RCC 7860 (cell line): ENCODE measurements at regions not wholly inside any gene's neighbourhood (a gene's known extent, or its start where the extent isn't known, plus 50 kb on each side); places are given as distances from the start of the nearest gene placed in this dataset.
A peak's percentile ranks its signal among the peaks of the same experiment; 100 is the strongest.

Experiments
- DNase-seq: peaks from one replicate; pipeline ENCODE4 v3.0.0-alpha.2; 2015; ENCODE audit warnings: low spot score
- FAIRE-seq: peaks from 2 replicates; lab custom pipeline; 2012; peaks lifted over from hg19 to GRCh38; lab: Jason Lieb, UNC

DNA sequence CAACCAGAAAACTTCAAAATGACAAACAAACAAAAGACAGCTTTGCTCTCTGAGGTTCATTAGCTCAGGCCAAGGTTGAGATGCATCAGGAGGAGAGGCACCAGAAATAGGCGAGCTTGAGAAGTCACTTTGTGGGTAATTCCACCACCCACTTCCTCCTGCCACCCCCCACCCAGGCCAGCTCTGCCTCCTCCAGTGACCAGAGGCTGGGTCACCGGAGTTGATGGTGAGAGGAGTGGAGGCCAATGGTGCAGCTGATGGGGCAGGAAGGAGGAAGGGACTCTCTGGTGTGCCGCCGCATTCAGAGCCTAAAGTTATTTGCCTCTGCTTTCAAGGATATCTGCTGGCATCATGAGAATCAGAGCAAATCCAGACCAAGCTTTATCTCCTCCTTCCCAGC, 73.8 kb upstream of the ASTN2 start:
- no peak for DNase-seq
- no peak for FAIRE-seq

GRCh38 chr9:117487555-117488175, 72.8 kb upstream of the ASTN2 start:
- FAIRE-seq: no peak
- peak; percentile 32 for DNase-seq

DNA sequence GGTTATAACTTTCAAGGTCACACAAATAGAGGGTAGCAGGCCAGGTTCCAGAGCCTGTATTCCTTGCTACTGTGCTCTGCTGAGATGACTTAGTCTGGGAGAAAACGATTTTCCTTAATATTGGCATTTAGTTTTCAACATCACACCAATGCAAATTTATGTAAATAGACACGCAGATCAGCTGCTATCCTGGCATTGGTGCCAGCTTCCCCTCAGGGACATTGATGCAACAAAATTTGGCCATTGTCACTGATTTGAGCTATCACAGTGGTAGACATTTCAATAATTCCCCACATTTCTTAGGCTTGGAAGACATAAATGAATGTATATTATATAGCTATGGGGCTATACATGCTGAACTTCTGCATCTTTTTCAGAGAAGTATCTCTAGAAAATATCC, 71.6 kb upstream of the ASTN2 start:
- FAIRE-seq (no peak), DNase-seq (no peak)

- no peak for DNase-seq
- no peak for FAIRE-seq
These were observed 70.3 kb upstream of the ASTN2 start for GRCh38 chr9:117485176-117485575.

- no peak for FAIRE-seq
These were observed 65.9 kb upstream of the ASTN2 start for GRCh38 chr9:117480729-117481128.

DNA sequence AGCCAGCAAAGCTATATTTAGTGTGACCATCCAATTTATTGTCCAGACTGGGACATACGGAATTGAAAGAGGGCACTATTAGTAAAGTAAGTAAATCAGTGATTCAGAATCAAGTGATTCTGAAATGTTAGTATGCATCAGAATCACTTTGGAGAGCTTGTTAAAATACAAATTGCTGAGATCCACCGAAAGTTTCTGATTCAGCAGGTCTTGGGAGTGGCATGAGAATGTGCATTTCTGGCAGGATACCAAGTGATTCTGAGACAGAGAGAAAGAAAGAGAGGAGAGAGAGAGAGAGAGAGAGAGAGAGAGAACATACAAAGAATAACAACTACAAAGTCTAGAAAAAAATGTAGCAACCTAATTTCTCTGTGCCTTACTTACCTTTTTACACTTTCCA, 65.4 kb upstream of the ASTN2 start:
- no peak for FAIRE-seq
- no peak for DNase-seq

More at GRCh38 chr9:117480729-117481128, 65.9 kb upstream of the ASTN2 start:
- DNase-seq: no peak

- FAIRE-seq: no peak
- no peak for DNase-seq
These were observed 58.4 kb upstream of the ASTN2 start for GRCh38 chr9:117473293-117473692.

- FAIRE-seq (no peak), DNase-seq (no peak)
These were observed 56.0 kb upstream of the ASTN2 start for GRCh38 chr9:117470902-117471301.

- no peak for FAIRE-seq
- DNase-seq: no peak
These were observed 55.6 kb upstream of the ASTN2 start for GRCh38 chr9:117470455-117470854.

GRCh38 chr9:117466111-117466510, 51.3 kb upstream of the ASTN2 start:
- no peak for DNase-seq
- FAIRE-seq: no peak

GRCh38 chr9:117465706-117466105, 50.8 kb upstream of the ASTN2 start:
- FAIRE-seq: no peak
- DNase-seq: no peak

GRCh38 chr9:117464941-117465616, 50.2 kb upstream of the ASTN2 start:
- FAIRE-seq: no peak
- DNase-seq: no peak
